ENCODE measurements at regions not wholly inside any gene's neighbourhood (a gene's known extent, or its start where the extent isn't known, plus 50 kb on each side); places are given as distances from the start of the nearest gene placed in this dataset.

- TF ChIP-seq POU2F2 (IDR thresholded peaks at IDR 0.05; ENCODE audit: low read depth, low read length) (no peak), TAF1 (IDR thresholded peaks at IDR 0.05; ENCODE audit: low read depth, low read length) (no peak), POLR2A (IDR thresholded peaks at IDR 0.05; ENCODE audit: low read depth, low read length) (no peak), POLR2AphosphoS5 (IDR thresholded peaks at IDR 0.05; ENCODE audit: low read depth, low read length) (no peak), SPI1 (IDR thresholded peaks at IDR 0.05; ENCODE audit: low read depth, low read length) (no peak), PAX5 (IDR thresholded peaks at IDR 0.05; ENCODE audit: insufficient read depth, low read length, severe bottlenecking) (no peak)
Measured at GRCh38 chr11:41983475-41983874, 524.0 kb upstream of the LRRC4C start.

All from GM12891 (cell line).